Uterus (tissue), 2 donors: ENCODE measurements at regions not wholly inside any gene's neighbourhood (a gene's known extent, or its start where the extent isn't known, plus 50 kb on each side); places are given as distances from the start of the nearest gene placed in this dataset.

Experiments used
- POLR2A ChIP-seq, 2 donors: fragments of 450-650 bp; IDR thresholded peaks; one replicate each; pipeline ENCODE4 v1.6.1; 2016; ENCODE audit warnings: antibody characterized with exemption in 2 of 2, mild to moderate bottlenecking in 1 of 2, moderate library complexity in 1 of 2
- TF ChIP-seq, protein P1 (sequence below), 4 experiments: fragments of 200-600 bp in 2 of 4; fragments of 450-650 bp in 2 of 4; sonication (generic) in 2 of 4; IDR thresholded peaks; one replicate each; pipeline ENCODE4 v1.5.1; 2016 to 2019; ENCODE audit warnings: antibody characterized with exemption in 4 of 4, mild to moderate bottlenecking in 2 of 4, moderate library complexity in 1 of 4

DNA sequence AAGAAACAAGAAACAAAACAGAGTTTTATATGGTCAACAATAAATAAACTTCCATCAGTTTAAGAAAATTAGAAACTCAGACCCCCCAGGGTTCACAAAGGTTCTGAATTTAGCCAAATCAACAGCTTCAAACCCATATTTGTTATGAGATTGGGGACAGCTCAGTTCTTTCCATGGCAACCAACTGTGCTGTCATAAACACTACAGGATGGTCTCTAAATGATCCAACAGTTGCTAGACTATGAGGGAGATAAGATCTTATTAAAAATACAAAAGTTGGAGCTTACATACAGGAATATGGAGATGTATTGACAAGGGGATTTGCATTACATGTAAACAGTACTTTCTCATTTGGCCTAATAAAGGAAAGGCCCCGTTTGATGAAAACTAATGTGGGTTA, 154.6 kb upstream of the CTAGE1 start:
- TF ChIP-seq, protein P1, sequence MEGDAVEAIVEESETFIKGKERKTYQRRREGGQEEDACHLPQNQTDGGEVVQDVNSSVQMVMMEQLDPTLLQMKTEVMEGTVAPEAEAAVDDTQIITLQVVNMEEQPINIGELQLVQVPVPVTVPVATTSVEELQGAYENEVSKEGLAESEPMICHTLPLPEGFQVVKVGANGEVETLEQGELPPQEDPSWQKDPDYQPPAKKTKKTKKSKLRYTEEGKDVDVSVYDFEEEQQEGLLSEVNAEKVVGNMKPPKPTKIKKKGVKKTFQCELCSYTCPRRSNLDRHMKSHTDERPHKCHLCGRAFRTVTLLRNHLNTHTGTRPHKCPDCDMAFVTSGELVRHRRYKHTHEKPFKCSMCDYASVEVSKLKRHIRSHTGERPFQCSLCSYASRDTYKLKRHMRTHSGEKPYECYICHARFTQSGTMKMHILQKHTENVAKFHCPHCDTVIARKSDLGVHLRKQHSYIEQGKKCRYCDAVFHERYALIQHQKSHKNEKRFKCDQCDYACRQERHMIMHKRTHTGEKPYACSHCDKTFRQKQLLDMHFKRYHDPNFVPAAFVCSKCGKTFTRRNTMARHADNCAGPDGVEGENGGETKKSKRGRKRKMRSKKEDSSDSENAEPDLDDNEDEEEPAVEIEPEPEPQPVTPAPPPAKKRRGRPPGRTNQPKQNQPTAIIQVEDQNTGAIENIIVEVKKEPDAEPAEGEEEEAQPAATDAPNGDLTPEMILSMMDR (IDR thresholded peaks at IDR 0.05): no peak
- no peak for TF ChIP-seq POLR2A (IDR thresholded peaks at IDR 0.05)
